MG63 (cell line): ENCODE measurements at regions not wholly inside any gene's neighbourhood (a gene's known extent, or its start where the extent isn't known, plus 50 kb on each side); places are given as distances from the start of the nearest gene placed in this dataset.

ENCODE experiments used
- DNase-seq: peaks from one replicate; pipeline ENCODE4 v3.0.0-alpha.2; 2020
- H3K27me3 ChIP-seq: fragments of 250-450 bp; sonication (Bioruptor Pico); 2 replicates; pipeline ENCODE4 v1.5.1; 2020; ENCODE audit warnings: mild to moderate bottlenecking, moderate library complexity
- H3K36me3 ChIP-seq: fragments of 250-450 bp; sonication (Bioruptor Pico); 2 replicates; pipeline ENCODE4 v1.5.1; 2020; ENCODE audit warnings: mild to moderate bottlenecking, moderate library complexity
- H3K4me3 ChIP-seq: fragments of 250-450 bp; sonication (Bioruptor Pico); 2 replicates; pipeline ENCODE4 v1.5.1; 2020; ENCODE audit warnings: mild to moderate bottlenecking, moderate library complexity
- H3K9me3 ChIP-seq: fragments of 250-450 bp; sonication (Bioruptor Pico); 2 replicates; pipeline ENCODE4 v1.5.1; 2020; ENCODE audit warnings: mild to moderate bottlenecking, moderate library complexity

- H3K27me3 ChIP-seq, result no peaks in the 10 kb centered on the region
- H3K4me3 ChIP-seq, result 0 out of 2 replicates have a peak overlapping the region, but pooled peaks have one; percentile 1
- DNase-seq, result no peak
- H3K36me3 ChIP-seq, result no peaks in the 10 kb centered on the region
- no peaks in the 10 kb centered on the region for H3K9me3 ChIP-seq
Measured at GRCh38 chr17:69912805-69913204, 162.2 kb upstream of the KCNJ16 start.

GRCh38 chr17:69913216-69913615 lies 161.8 kb upstream of the KCNJ16 start:
- no peak for DNase-seq
- Histone ChIP-seq H3K36me3 (no peaks in the 10 kb centered on the region), H3K27me3 (no peaks in the 10 kb centered on the region), H3K4me3 (0 out of 2 replicates have a peak overlapping the region, but pooled peaks have one; percentile 1), H3K9me3 (no peaks in the 10 kb centered on the region)

GRCh38 chr17:69913616-69914015 lies 161.4 kb upstream of the KCNJ16 start:
- Histone ChIP-seq H3K9me3 (no peaks in the 10 kb centered on the region), H3K27me3 (no peaks in the 10 kb centered on the region), H3K4me3 (0 out of 2 replicates have a peak overlapping the region, but pooled peaks have one; percentile 1), H3K36me3 (no peaks in the 10 kb centered on the region)
- DNase-seq, result no peak

- H3K9me3 ChIP-seq, result no peaks in the 10 kb centered on the region
- H3K27me3 ChIP-seq, result no peaks in the 10 kb centered on the region
- no peak overlapping the region for H3K4me3 ChIP-seq
- no peak for DNase-seq
- H3K36me3 ChIP-seq, result no peaks in the 10 kb centered on the region
Measured at GRCh38 chr17:69914520-69914919, 160.5 kb upstream of the KCNJ16 start.

- no peaks in the 10 kb centered on the region for H3K27me3 ChIP-seq
- DNase-seq, result no peak
- no peaks in the 10 kb centered on the region for H3K36me3 ChIP-seq
- H3K4me3 ChIP-seq, result no peak overlapping the region
- H3K9me3 ChIP-seq, result 0 out of 2 replicates have a peak, but pooled peaks cover 3% of the 10 kb centered on the region
Measured at GRCh38 chr17:69916761-69917160, 158.3 kb upstream of the KCNJ16 start.

GRCh38 chr17:69918164-69918563 lies 156.9 kb upstream of the KCNJ16 start:
- no peaks in the 10 kb centered on the region for H3K27me3 ChIP-seq
- 0 out of 2 replicates have a peak, but pooled peaks cover 6% of the 10 kb centered on the region for H3K9me3 ChIP-seq
- no peaks in the 10 kb centered on the region for H3K36me3 ChIP-seq
- no peak for DNase-seq
- no peak overlapping the region for H3K4me3 ChIP-seq

- Histone ChIP-seq H3K27me3 (no peaks in the 10 kb centered on the region), H3K36me3 (no peaks in the 10 kb centered on the region), H3K9me3 (0 out of 2 replicates have a peak, but pooled peaks cover 6% of the 10 kb centered on the region), H3K4me3 (no peak overlapping the region)
- DNase-seq, result no peak
Measured at GRCh38 chr17:69919789-69920188, 155.2 kb upstream of the KCNJ16 start.

- no peaks in the 10 kb centered on the region for H3K36me3 ChIP-seq
- no peak for DNase-seq
- H3K27me3 ChIP-seq, result no peaks in the 10 kb centered on the region
- no peak overlapping the region for H3K4me3 ChIP-seq
- H3K9me3 ChIP-seq, result 0 out of 2 replicates have a peak, but pooled peaks cover 6% of the 10 kb centered on the region
Measured at GRCh38 chr17:69921046-69921445, 154.0 kb upstream of the KCNJ16 start.

GRCh38 chr17:69928611-69929010 lies 146.4 kb upstream of the KCNJ16 start:
- no peaks in the 10 kb centered on the region for H3K27me3 ChIP-seq
- H3K4me3 ChIP-seq, result no peak overlapping the region
- no peak for DNase-seq
- no peaks in the 10 kb centered on the region for H3K36me3 ChIP-seq
- peaks cover 9% of the 10 kb centered on the region; the same call in 1 of the 2 replicates for H3K9me3 ChIP-seq

GRCh38 chr17:69936996-69937395 lies 138.0 kb upstream of the KCNJ16 start:
- DNase-seq, result no peak
- peaks cover 3% of the 10 kb centered on the region; the same call in 1 of the 2 replicates for H3K9me3 ChIP-seq
- no peaks in the 10 kb centered on the region for H3K27me3 ChIP-seq
- no peak overlapping the region for H3K4me3 ChIP-seq
- H3K36me3 ChIP-seq, result no peaks in the 10 kb centered on the region

GRCh38 chr17:69943058-69943457 lies 132.0 kb upstream of the KCNJ16 start:
- no peak overlapping the region for H3K4me3 ChIP-seq
- no peaks in the 10 kb centered on the region for H3K36me3 ChIP-seq
- H3K27me3 ChIP-seq, result no peaks in the 10 kb centered on the region
- DNase-seq, result no peak
- H3K9me3 ChIP-seq, result no peaks in the 10 kb centered on the region

- no peak for DNase-seq
- Histone ChIP-seq H3K9me3 (no peaks in the 10 kb centered on the region), H3K4me3 (no peak overlapping the region), H3K27me3 (no peaks in the 10 kb centered on the region), H3K36me3 (no peaks in the 10 kb centered on the region)
Measured at GRCh38 chr17:69944406-69944805, 130.6 kb upstream of the KCNJ16 start.

- no peaks in the 10 kb centered on the region for H3K9me3 ChIP-seq
- no peak overlapping the region for H3K4me3 ChIP-seq
- no peak for DNase-seq
- H3K36me3 ChIP-seq, result no peaks in the 10 kb centered on the region
- H3K27me3 ChIP-seq, result no peaks in the 10 kb centered on the region
Measured at GRCh38 chr17:69945698-69946185, 129.3 kb upstream of the KCNJ16 start.

GRCh38 chr17:69947027-69947759 lies 127.8 kb upstream of the KCNJ16 start:
- no peak for DNase-seq

GRCh38 chr17:69948406-69948805 lies 126.6 kb upstream of the KCNJ16 start:
- Histone ChIP-seq H3K27me3 (no peaks in the 10 kb centered on the region), H3K36me3 (no peaks in the 10 kb centered on the region), H3K4me3 (no peak overlapping the region), H3K9me3 (peaks cover 6% of the 10 kb centered on the region; the same call in 1 of the 2 replicates)
- DNase-seq, result no peak

More at GRCh38 chr17:69947027-69947759, 127.8 kb upstream of the KCNJ16 start:
- H3K4me3 ChIP-seq, result no peak overlapping the region
- H3K27me3 ChIP-seq, result no peaks in the 10 kb centered on the region
- H3K36me3 ChIP-seq, result no peaks in the 10 kb centered on the region
- peaks cover 6% of the 10 kb centered on the region; the same call in 1 of the 2 replicates for H3K9me3 ChIP-seq

GRCh38 chr17:69949496-69949895 lies 125.5 kb upstream of the KCNJ16 start:
- H3K9me3 ChIP-seq, result peaks cover 6% of the 10 kb centered on the region; the same call in 1 of the 2 replicates
- H3K4me3 ChIP-seq, result no peak overlapping the region
- DNase-seq, result no peak
- H3K27me3 ChIP-seq, result no peaks in the 10 kb centered on the region
- no peaks in the 10 kb centered on the region for H3K36me3 ChIP-seq

- DNase-seq, result no peak
- Histone ChIP-seq H3K27me3 (no peaks in the 10 kb centered on the region), H3K9me3 (peaks cover 6% of the 10 kb centered on the region; the same call in 1 of the 2 replicates), H3K4me3 (no peak overlapping the region), H3K36me3 (no peaks in the 10 kb centered on the region)
Measured at GRCh38 chr17:69949973-69950695, 124.9 kb upstream of the KCNJ16 start.
